HAP-1 (cell line): ENCODE measurements at regions not wholly inside any gene's neighbourhood (a gene's known extent, or its start where the extent isn't known, plus 50 kb on each side); places are given as distances from the start of the nearest gene placed in this dataset.

Experiments used
- DNase-seq, 2 experiments: peaks; one replicate each; pipeline ENCODE4 v3.0.0-alpha.2; 2016 to 2020; ENCODE audit warnings: low spot score in 2 of 2
- H3K27me3 ChIP-seq: fragments of 250-450 bp; sonication (Bioruptor Pico); 2 replicates; pipeline ENCODE4 v1.5.1; 2020; ENCODE audit warnings: low read depth, mild to moderate bottlenecking, moderate library complexity
- H3K36me3 ChIP-seq: fragments of 250-450 bp; sonication (Bioruptor Pico); replicated peaks from 2 replicates; pipeline ENCODE4 v1.5.1; 2020; ENCODE audit warnings: mild to moderate bottlenecking
- H3K4me1 ChIP-seq: fragments of 250-450 bp; sonication (Bioruptor Pico); 2 replicates; pipeline ENCODE4 v1.5.1; 2020; ENCODE audit warnings: mild to moderate bottlenecking
- H3K4me3 ChIP-seq: fragments of 250-450 bp; sonication (Bioruptor Pico); 2 replicates; pipeline ENCODE4 v1.5.1; 2020; ENCODE audit warnings: mild to moderate bottlenecking, moderate library complexity
- H3K9me3 ChIP-seq: fragments of 250-450 bp; sonication (Bioruptor Pico); 2 replicates; pipeline ENCODE4 v1.5.1; 2020; ENCODE audit warnings: mild to moderate bottlenecking, moderate library complexity
- in situ Hi-C: fragments of 300-500 bp; cut with MboI; formaldehyde crosslinking; loops from 3 replicates; pipeline ENCODE4 v1.14.3; 2020; ENCODE audit warnings: low sequenced_read_pairs, inconsistent platforms, mixed read lengths

GRCh38 chr1:57799490-57800115 is 375.7 kb upstream of the DAB1 start:
- Histone ChIP-seq H3K9me3 (no peaks in the 10 kb centered on the region), H3K27me3 (no peaks in the 10 kb centered on the region), H3K4me1 (no peaks in the 10 kb centered on the region), H3K36me3 (no peaks in the 10 kb centered on the region), H3K4me3 (no peak overlapping the region)
- DNase-seq = no peak
- in situ Hi-C loops = no loop called here

- in situ Hi-C loops = no loop called here
These were observed 374.7 kb upstream of the DAB1 start for GRCh38 chr1:57798543-57798942.

GRCh38 chr1:57797084-57797483 is 373.2 kb upstream of the DAB1 start:
- in situ Hi-C loops = no loop called here
- no peaks in the 10 kb centered on the region for H3K4me1 ChIP-seq
- no peak for DNase-seq

More at GRCh38 chr1:57798543-57798942, 374.7 kb upstream of the DAB1 start:
- H3K9me3 ChIP-seq = no peaks in the 10 kb centered on the region
- H3K27me3 ChIP-seq = no peaks in the 10 kb centered on the region
- no peak for DNase-seq
- no peaks in the 10 kb centered on the region for H3K36me3 ChIP-seq
- no peak overlapping the region for H3K4me3 ChIP-seq
- H3K4me1 ChIP-seq = no peaks in the 10 kb centered on the region

GRCh38 chr1:57796616-57797015 is 372.8 kb upstream of the DAB1 start:
- no peak for DNase-seq
- Histone ChIP-seq H3K4me3 (no peak overlapping the region), H3K4me1 (no peaks in the 10 kb centered on the region), H3K27me3 (no peaks in the 10 kb centered on the region), H3K9me3 (no peaks in the 10 kb centered on the region), H3K36me3 (no peaks in the 10 kb centered on the region)
- in situ Hi-C loops = no loop called here

More at GRCh38 chr1:57797084-57797483, 373.2 kb upstream of the DAB1 start:
- Histone ChIP-seq H3K27me3 (no peaks in the 10 kb centered on the region), H3K4me3 (no peak overlapping the region), H3K9me3 (no peaks in the 10 kb centered on the region), H3K36me3 (no peaks in the 10 kb centered on the region)

GRCh38 chr1:57795886-57796285 is 372.0 kb upstream of the DAB1 start:
- no peak overlapping the region for H3K4me3 ChIP-seq
- no peak for DNase-seq
- H3K4me1 ChIP-seq = no peaks in the 10 kb centered on the region
- H3K36me3 ChIP-seq = no peaks in the 10 kb centered on the region
- H3K9me3 ChIP-seq = no peaks in the 10 kb centered on the region
- in situ Hi-C loops = no loop called here
- no peaks in the 10 kb centered on the region for H3K27me3 ChIP-seq

- in situ Hi-C loops = no loop called here
- no peaks in the 10 kb centered on the region for H3K4me1 ChIP-seq
- H3K9me3 ChIP-seq = no peaks in the 10 kb centered on the region
- DNase-seq = no peak
- H3K27me3 ChIP-seq = no peaks in the 10 kb centered on the region
- H3K36me3 ChIP-seq = no peaks in the 10 kb centered on the region
- no peak overlapping the region for H3K4me3 ChIP-seq
These were observed 370.2 kb upstream of the DAB1 start for GRCh38 chr1:57794078-57794477.

GRCh38 chr1:57791497-57791896 is 367.6 kb upstream of the DAB1 start:
- DNase-seq = no peak
- Histone ChIP-seq H3K36me3 (no peaks in the 10 kb centered on the region), H3K4me1 (no peaks in the 10 kb centered on the region), H3K27me3 (no peaks in the 10 kb centered on the region), H3K9me3 (no peaks in the 10 kb centered on the region), H3K4me3 (no peak overlapping the region)
- in situ Hi-C loops = no loop called here

- no peak for DNase-seq
- Histone ChIP-seq H3K4me1 (no peaks in the 10 kb centered on the region), H3K27me3 (no peaks in the 10 kb centered on the region), H3K9me3 (no peaks in the 10 kb centered on the region), H3K4me3 (no peak overlapping the region), H3K36me3 (no peaks in the 10 kb centered on the region)
- in situ Hi-C loops = no loop called here
These were observed 366.1 kb upstream of the DAB1 start for GRCh38 chr1:57789936-57790335.

- no peak overlapping the region for H3K4me3 ChIP-seq
- H3K27me3 ChIP-seq = no peaks in the 10 kb centered on the region
- in situ Hi-C loops = no loop called here
- no peaks in the 10 kb centered on the region for H3K4me1 ChIP-seq
- no peak for DNase-seq
- H3K36me3 ChIP-seq = no peaks in the 10 kb centered on the region
- no peaks in the 10 kb centered on the region for H3K9me3 ChIP-seq
These were observed 364.5 kb upstream of the DAB1 start for GRCh38 chr1:57788313-57788712.

- Histone ChIP-seq H3K4me1 (no peaks in the 10 kb centered on the region), H3K36me3 (no peaks in the 10 kb centered on the region), H3K27me3 (no peaks in the 10 kb centered on the region), H3K4me3 (no peak overlapping the region), H3K9me3 (no peaks in the 10 kb centered on the region)
- in situ Hi-C loops = no loop called here
- DNase-seq = no peak
These were observed 360.5 kb upstream of the DAB1 start for GRCh38 chr1:57784356-57784755.

- no peaks in the 10 kb centered on the region for H3K27me3 ChIP-seq
- no peaks in the 10 kb centered on the region for H3K4me1 ChIP-seq
- no peak overlapping the region for H3K4me3 ChIP-seq
- DNase-seq = no peak
- no peaks in the 10 kb centered on the region for H3K9me3 ChIP-seq
- in situ Hi-C loops = no loop called here
- H3K36me3 ChIP-seq = no peaks in the 10 kb centered on the region
These were observed 358.5 kb upstream of the DAB1 start for GRCh38 chr1:57782357-57782756.

- Histone ChIP-seq H3K27me3 (no peaks in the 10 kb centered on the region), H3K9me3 (no peaks in the 10 kb centered on the region), H3K4me3 (no peak overlapping the region), H3K36me3 (no peaks in the 10 kb centered on the region), H3K4me1 (no peaks in the 10 kb centered on the region)
- no peak for DNase-seq
- in situ Hi-C loops = no loop called here
These were observed 348.8 kb upstream of the DAB1 start for GRCh38 chr1:57772580-57773195.

GRCh38 chr1:57770772-57771171 is 346.9 kb upstream of the DAB1 start:
- no peaks in the 10 kb centered on the region for H3K36me3 ChIP-seq
- no peaks in the 10 kb centered on the region for H3K27me3 ChIP-seq
- no peaks in the 10 kb centered on the region for H3K9me3 ChIP-seq
- no peak overlapping the region for H3K4me3 ChIP-seq
- no peak for DNase-seq
- in situ Hi-C loops = no loop called here
- H3K4me1 ChIP-seq = no peaks in the 10 kb centered on the region

GRCh38 chr1:57770236-57770635 is 346.4 kb upstream of the DAB1 start:
- Histone ChIP-seq H3K4me1 (no peaks in the 10 kb centered on the region), H3K36me3 (no peaks in the 10 kb centered on the region), H3K9me3 (no peaks in the 10 kb centered on the region), H3K4me3 (no peak overlapping the region), H3K27me3 (no peaks in the 10 kb centered on the region)
- no peak for DNase-seq
- in situ Hi-C loops = no loop called here

GRCh38 chr1:57761628-57762027 is 337.8 kb upstream of the DAB1 start:
- in situ Hi-C loops = no loop called here
- Histone ChIP-seq H3K4me3 (no peak overlapping the region), H3K4me1 (no peaks in the 10 kb centered on the region), H3K9me3 (no peaks in the 10 kb centered on the region), H3K27me3 (no peaks in the 10 kb centered on the region), H3K36me3 (no peaks in the 10 kb centered on the region)
- DNase-seq = no peak
